IMR-90 (cell line): ENCODE measurements at regions not wholly inside any gene's neighbourhood (a gene's known extent, or its start where the extent isn't known, plus 50 kb on each side); places are given as distances from the start of the nearest gene placed in this dataset.

Experiments used
- ATAC-seq: fragments of 200-7000 bp; cut with Tn5 transposase; 2 replicates; pipeline ENCODE4 v1.9.1; 2020; ENCODE audit warnings: low read depth, mild to moderate bottlenecking, moderate library complexity
- BruUV-seq: library from RNA; stranded (reverse); fragments of 400-500 nt; replicated peaks from 2 replicates; lab custom pipeline; 2021; lab: Mats Ljungman, UMichigan
- CTCF ChIA-PET: fragments of 300-600 bp; formaldehyde crosslinking; extraction: SDS; loops from one replicate; lab custom pipeline; 2021; ENCODE audit warnings: antibody characterized with exemption; lab: Yijun Ruan, JAX
- POLR2A ChIA-PET: fragments of 300-600 bp; sonication (Branson Sonifier 250); formaldehyde crosslinking; loops from one replicate; lab custom pipeline; 2022; ENCODE audit warnings: antibody characterized with exemption; ENCODE audit not compliant: unreplicated experiment; lab: Charles Lee
- DNase-seq: peaks from one replicate; pipeline ENCODE4 v3.0.0; 2013
- H2AFZ ChIP-seq: replicated peaks from 2 replicates; pipeline ENCODE3; 2013; ENCODE audit warnings: low read length, mild to moderate bottlenecking; ENCODE audit not compliant: poor library complexity
- H2AK5ac ChIP-seq: 2 replicates; pipeline ENCODE4 v1.6.1; 2013; ENCODE audit warnings: low read depth, low read length, inconsistent platforms
- H2AK9ac ChIP-seq: replicated peaks from 2 replicates; pipeline ENCODE3; 2013; ENCODE audit warnings: mild to moderate bottlenecking, low read depth, low read length, moderate library complexity; ENCODE audit not compliant: poor library complexity
- H2BK120ac ChIP-seq: 2 replicates; pipeline ENCODE4 v1.6.1; 2013; ENCODE audit warnings: low read depth, low read length, inconsistent platforms
- H2BK15ac ChIP-seq: 3 replicates; pipeline ENCODE4 v1.6.1; 2013; ENCODE audit warnings: low read depth, low read length, inconsistent platforms
- H2BK20ac ChIP-seq: 2 replicates; pipeline ENCODE4 v1.6.1; 2013; ENCODE audit warnings: low read depth, mild to moderate bottlenecking, inconsistent platforms, low read length, moderate library complexity
- H2BK5ac ChIP-seq: 2 replicates; pipeline ENCODE4 v1.6.1; 2013; ENCODE audit warnings: mild to moderate bottlenecking, low read depth, low read length, inconsistent platforms; ENCODE audit not compliant: poor library complexity, severe bottlenecking
- H3K14ac ChIP-seq: replicated peaks from 2 replicates; pipeline ENCODE4 v1.6.1; 2013; ENCODE audit warnings: low read depth, low read length, inconsistent platforms
- H3K18ac ChIP-seq: 2 replicates; pipeline ENCODE4 v1.6.1; 2013; ENCODE audit warnings: low read depth, low read length, control low read depth
- H3K23ac ChIP-seq: 2 replicates; pipeline ENCODE4 v1.6.1; 2013; ENCODE audit warnings: low read depth, low read length, inconsistent platforms
- H3K27ac ChIP-seq: 2 replicates; pipeline ENCODE4 v1.5.1; 2013; ENCODE audit warnings: mild to moderate bottlenecking, control low read depth, low read length; ENCODE audit not compliant: insufficient read depth
- H3K27me3 ChIP-seq: 2 replicates; pipeline ENCODE4 v1.6.1; 2013; ENCODE audit warnings: low read length; ENCODE audit not compliant: control insufficient read depth, insufficient read depth
- H3K36me3 ChIP-seq: 2 replicates; pipeline ENCODE4 v1.6.1; 2013; ENCODE audit warnings: low read length, mixed read lengths; ENCODE audit not compliant: control insufficient read depth, insufficient read depth
- H3K4ac ChIP-seq: 2 replicates; pipeline ENCODE4 v1.6.1; 2013; ENCODE audit warnings: low read depth, low read length, inconsistent platforms
- H3K4me1 ChIP-seq: 2 replicates; pipeline ENCODE4 v1.6.1; 2013; ENCODE audit warnings: low read length, mixed read lengths; ENCODE audit not compliant: control insufficient read depth, insufficient read depth
- H3K4me2 ChIP-seq: 2 replicates; pipeline ENCODE4 v1.6.1; 2013; ENCODE audit warnings: low read depth, mild to moderate bottlenecking, control low read depth, low read length, moderate library complexity
- H3K4me3 ChIP-seq: 2 replicates; pipeline ENCODE4 v1.5.1; 2013; ENCODE audit warnings: low read depth, mild to moderate bottlenecking, control low read depth, low read length, moderate library complexity; ENCODE audit not compliant: insufficient read depth
- H3K56ac ChIP-seq: 2 replicates; pipeline ENCODE4 v1.6.1; 2013; ENCODE audit warnings: low read length, inconsistent platforms; ENCODE audit not compliant: insufficient read depth; ENCODE audit errors: extremely low read depth
- H3K79me1 ChIP-seq, 2 experiments: 2 replicates each; pipeline ENCODE4 v1.6.1; 2013; ENCODE audit warnings: low read length in 2 of 2, inconsistent platforms in 1 of 2, low read depth in 1 of 2
- H3K9ac ChIP-seq: 2 replicates; pipeline ENCODE4 v1.6.1; 2013; ENCODE audit warnings: low read depth, low read length, control low read depth
- H3K9me1 ChIP-seq: 2 replicates; pipeline ENCODE4 v1.6.1; 2013; ENCODE audit warnings: low read length, inconsistent platforms; ENCODE audit not compliant: insufficient read depth
- H3K9me3 ChIP-seq: 2 replicates; pipeline ENCODE4 v1.6.1; 2013; ENCODE audit warnings: low read length; ENCODE audit not compliant: control insufficient read depth, insufficient read depth
- H4K20me1 ChIP-seq: 2 replicates; pipeline ENCODE4 v1.6.1; 2013; ENCODE audit warnings: low read length, inconsistent platforms; ENCODE audit not compliant: insufficient read depth
- H4K5ac ChIP-seq: 2 replicates; pipeline ENCODE4 v1.6.1; 2013; ENCODE audit warnings: mild to moderate bottlenecking, low read depth, low read length, control low read depth
- H4K8ac ChIP-seq, 2 experiments: 2 replicates each; pipeline ENCODE4 v1.6.1; 2013; ENCODE audit warnings: low read depth in 2 of 2, low read length in 2 of 2, control low read depth in 1 of 2, inconsistent platforms in 1 of 2
- H4K91ac ChIP-seq: 2 replicates; pipeline ENCODE4 v1.6.1; 2013; ENCODE audit warnings: low read depth, low read length, inconsistent platforms; ENCODE audit not compliant: insufficient read depth
- BHLHE40 ChIP-seq: fragments of 150-350 bp; IDR thresholded peaks from 2 replicates; pipeline ENCODE4 v1.6.1; 2016; ENCODE audit warnings: mild to moderate bottlenecking, low read depth, low read length
- CHD1 ChIP-seq: IDR thresholded peaks from 2 replicates; pipeline ENCODE4 v1.6.1; 2012; ENCODE audit warnings: low read depth, low read length, improper control_type of control experiment
- FOS ChIP-seq: fragments of 150-350 bp; IDR thresholded peaks from 2 replicates; pipeline ENCODE4 v1.6.1; 2016; ENCODE audit warnings: low read depth, low read length
- MAFK ChIP-seq: IDR thresholded peaks from 2 replicates; pipeline ENCODE4 v1.6.1; 2012; ENCODE audit warnings: low read depth, low read length, improper control_type of control experiment
- MAZ ChIP-seq: IDR thresholded peaks from 2 replicates; pipeline ENCODE4 v1.6.1; 2012; ENCODE audit warnings: low read depth, mild to moderate bottlenecking, low read length, improper control_type of control experiment, moderate library complexity, borderline replicate concordance
- MXI1 ChIP-seq: IDR thresholded peaks from 2 replicates; pipeline ENCODE4 v1.6.1; 2012; ENCODE audit warnings: low read depth, mild to moderate bottlenecking, low read length, moderate library complexity, borderline replicate concordance
- NFE2L2 ChIP-seq: fragments of 150-350 bp; IDR thresholded peaks from 2 replicates; pipeline ENCODE4 v1.6.1; 2016; ENCODE audit warnings: low read depth, mild to moderate bottlenecking, low read length
- RAD21 ChIP-seq: IDR thresholded peaks from 2 replicates; pipeline ENCODE4 v1.6.1; 2012; ENCODE audit warnings: low read length, improper control_type of control experiment
- RCOR1 ChIP-seq: IDR thresholded peaks from 2 replicates; pipeline ENCODE4 v1.6.1; 2012; ENCODE audit warnings: mild to moderate bottlenecking, low read length, improper control_type of control experiment; ENCODE audit not compliant: insufficient replicate concordance
- RFX5 ChIP-seq: IDR thresholded peaks from 2 replicates; pipeline ENCODE4 v1.8.0; 2012; ENCODE audit warnings: low read depth, mild to moderate bottlenecking, low read length, moderate library complexity
- SMC3 ChIP-seq: fragments of 150-350 bp; IDR thresholded peaks from 2 replicates; pipeline ENCODE4 v1.6.1; 2016; ENCODE audit warnings: low read depth, mild to moderate bottlenecking, antibody characterized with exemption, low read length, moderate library complexity
- USF2 ChIP-seq: fragments of 150-350 bp; IDR thresholded peaks from 2 replicates; pipeline ENCODE4 v1.6.1; 2017; ENCODE audit warnings: mild to moderate bottlenecking, antibody characterized with exemption, low read length, low read depth
- dilution Hi-C: fragments of 300-500 bp; cut with HindIII; formaldehyde crosslinking; loops from one replicate; pipeline ENCODE4 v1.14.3; 2018; ENCODE audit warnings: low sequenced_read_pairs; ENCODE audit not compliant: unreplicated experiment
- in situ Hi-C: fragments of 300-500 bp; cut with MboI; formaldehyde crosslinking; loops from 3 replicates; pipeline ENCODE4 v1.14.3; 2019; ENCODE audit warnings: low sequenced_read_pairs, inconsistent platforms, mixed read lengths
- intact Hi-C: fragments of 100-400 bp; cut with micrococcal nuclease; formaldehyde crosslinking; loops from 2 replicates; pipeline ENCODE4 v1.10.0; 2022

- Histone ChIP-seq H3K9me1 (no peaks in the 10 kb centered on the region), H3K27ac (no peak overlapping the region), H3K9ac (no peak overlapping the region), H3K23ac (no peak overlapping the region), H3K14ac (no peak overlapping the region), H3K4me2 (no peak overlapping the region), H2AK9ac (no peak overlapping the region), H3K36me3 (no peaks in the 10 kb centered on the region), H2BK5ac (no peak overlapping the region), H3K4me3 (no peak overlapping the region), H2AFZ (no peak overlapping the region), H2AK5ac (no peak overlapping the region), H3K4ac (0 out of 2 replicates have a peak overlapping the region, but pooled peaks have one; percentile 58), H3K18ac (peak overlapping the region; percentile 52; the same call in 1 of the 2 replicates), H3K9me3 (no peaks in the 10 kb centered on the region), H2BK20ac (0 out of 2 replicates have a peak overlapping the region, but pooled peaks have one; percentile 52), H2BK15ac (no peak overlapping the region), H4K91ac (no peak overlapping the region), H3K27me3 (no peaks in the 10 kb centered on the region), H4K8ac (no peak overlapping the region), H2BK120ac (no peak overlapping the region), H3K56ac (no peak overlapping the region), H3K79me1 (no peaks in the 10 kb centered on the region), H4K20me1 (no peaks in the 10 kb centered on the region), H4K5ac (peak overlapping the region; percentile 46; the same call in 1 of the 2 replicates), H3K4me1 (peaks cover 4% of the 10 kb centered on the region; the same call in 1 of the 2 replicates)
- dilution Hi-C loops: no loop called here
- intact Hi-C loops: no loop called here
- TF ChIP-seq RFX5 (no peak), SMC3 (no peak), FOS (no peak), MXI1 (no peak), MAZ (no peak), USF2 (no peak), BHLHE40 (no peak), CHD1 (no peak), RAD21 (no peak), RCOR1 (no peak), NFE2L2 (no peak), MAFK (no peak)
- DNase-seq (no peak), ATAC-seq (no peak)
- ChIA-PET CTCF (no interaction called here), POLR2A (interaction anchor here (0.6 kb wide), 1 partner anchor 161 kb away, joined by 4 read pairs; no protein-coding TSS in a partner anchor)
- BruUV-seq: no TSS peak
- in situ Hi-C loops: no loop called here
Observed at GRCh38 chr5:123720339-123720738, 208.4 kb downstream of the CSNK1G3 start.
